ENCODE measurements at regions not wholly inside any gene's neighbourhood (a gene's known extent, or its start where the extent isn't known, plus 50 kb on each side); places are given as distances from the start of the nearest gene placed in this dataset.

DNA sequence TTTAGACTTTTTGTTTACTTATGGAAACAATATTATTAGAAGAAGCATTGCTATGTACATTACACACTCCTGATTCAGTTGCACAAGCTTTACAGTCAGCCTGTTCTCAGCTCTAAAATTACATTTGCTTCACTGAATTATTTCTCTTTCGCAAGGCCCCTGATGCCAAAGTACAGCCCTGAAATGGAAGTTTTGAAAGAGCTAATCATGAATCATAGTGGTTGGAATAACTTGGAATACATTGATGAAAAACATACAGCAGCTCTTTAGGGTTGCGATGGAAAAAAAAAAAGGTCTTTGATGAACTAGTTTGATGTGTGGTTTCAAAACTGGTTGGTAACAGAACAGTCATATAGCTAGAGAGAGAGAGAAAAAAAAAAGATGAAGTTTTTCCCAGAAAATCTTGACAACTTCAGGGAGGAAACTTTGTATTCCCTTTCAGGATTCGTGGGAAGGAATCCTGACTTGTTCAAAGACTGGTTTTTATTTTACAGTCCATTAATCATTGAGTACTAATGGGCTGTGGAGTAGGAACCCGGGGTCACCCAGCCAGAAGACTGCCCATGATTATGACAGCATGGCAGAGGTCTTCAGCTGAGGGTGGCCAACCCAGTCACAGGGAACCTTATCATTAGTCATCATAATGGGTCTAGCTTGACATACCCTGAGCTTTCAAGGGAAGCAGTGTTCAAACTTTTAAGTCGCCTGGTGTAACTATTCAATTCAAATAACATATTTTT, 460.1 kb downstream of the NAV3 start:
- intact Hi-C loops (cut with micrococcal nuclease) (no loop called here), dilution Hi-C loops (cut with MboI; ENCODE audit: extremely low pct_ligation_motif_present, low sequenced_read_pairs) (no loop called here)
- DNase-seq (ENCODE audit: low read depth, low spot score) (no peak), FAIRE-seq (no peak)
- Histone ChIP-seq H2AFZ (ENCODE audit: low read depth, low read length) (no peak overlapping the region), H3K4me3 (replicated peaks in 1 of 3; ENCODE audit: insufficient read depth in 1 of 3, low read depth in 1 of 3, low read length in 3 of 3) (no peak overlapping the region), H4K20me1 (replicated peaks; ENCODE audit: control insufficient read depth, extremely low read depth, insufficient read depth, low read length) (no peaks in the 10 kb centered on the region), H3K4me1 (ENCODE audit: control insufficient read depth, extremely low read depth, insufficient read depth, low read length) (peaks cover 2% of the 10 kb centered on the region), H3K27ac (ENCODE audit: insufficient read depth, low read depth, low read length) (no peak overlapping the region), H3K27me3 (ENCODE audit: control insufficient read depth in 2 of 2, insufficient read depth in 2 of 2, low read length in 2 of 2) (no peaks in the 10 kb centered on the region), H3K9me1 (replicated peaks; ENCODE audit: control insufficient read depth, extremely low read depth, insufficient read depth, low read length) (no peaks in the 10 kb centered on the region), H3K4me2 (ENCODE audit: insufficient read depth, low read length) (no peak overlapping the region), H3K9ac (replicated peaks; ENCODE audit: extremely low read depth, insufficient read depth, low read length) (no peak overlapping the region), H3K79me2 (ENCODE audit: control insufficient read depth, insufficient read depth, low read length) (no peaks in the 10 kb centered on the region), H3K9me3 (replicated peaks; ENCODE audit: control insufficient read depth, insufficient read depth, low read length) (no peaks in the 10 kb centered on the region), H3K36me3 (ENCODE audit: control insufficient read depth in 2 of 2, extremely low read depth in 1 of 2, insufficient read depth in 2 of 2, low read length in 2 of 2) (no peaks in the 10 kb centered on the region)
- POLR2A ChIA-PET = no interaction called here
- CTCF ChIA-PET = interaction anchor here (1.1 kb wide), 1 partner anchor 84 kb away, joined by 3 read pairs; no protein-coding TSS in a partner anchor
- BruUV-seq (replicated peaks) = no TSS peak
- TF ChIP-seq MYC (IDR thresholded peaks at IDR 0.05; ENCODE audit: low read depth, low read length) (no peak), GATA2 (IDR thresholded peaks at IDR 0.05; ENCODE audit: insufficient read depth, insufficient read length, low read depth, low read length) (no peak), EZH2 (IDR thresholded peaks at IDR 0.05; ENCODE audit: borderline replicate concordance, low read depth, low read length, severe bottlenecking) (no peak), CTCF (IDR thresholded peaks at IDR 0.05; ENCODE audit: extremely low read depth in 1 of 2, insufficient read depth in 1 of 2, low read depth in 1 of 2, low read length in 2 of 2) (no peak), FOS (IDR thresholded peaks at IDR 0.05; ENCODE audit: borderline replicate concordance, insufficient read depth, low read length) (no peak), POLR2AphosphoS5 (IDR thresholded peaks at IDR 0.05; ENCODE audit: insufficient read depth, low read depth, low read length) (no peak), MAX (IDR thresholded peaks at IDR 0.05; ENCODE audit: insufficient read depth, insufficient read length) (no peak), JUN (IDR thresholded peaks at IDR 0.05; ENCODE audit: borderline replicate concordance, insufficient read depth, insufficient read length, low read depth) (no peak), POLR2A (IDR thresholded peaks at IDR 0.05; ENCODE audit: low read depth, low read length) (no peak)
